ENCODE measurements at regions not wholly inside any gene's neighbourhood (a gene's known extent, or its start where the extent isn't known, plus 50 kb on each side); places are given as distances from the start of the nearest gene placed in this dataset.
"Not testable (repeated sequence)": the region's sequence is repeated elsewhere in the genome, so short reads cannot be mapped to it uniquely, and the experiment has no call there.

- ATAC-seq; H3K4me3 Mint-ChIP-seq; H3K36me3 ChIP-seq (ENCODE audit: control insufficient read depth, insufficient read depth, low read length); H3K27ac Mint-ChIP-seq; H3K36me3 Mint-ChIP-seq; H3K4me1 Mint-ChIP-seq; H3K27me3 ChIP-seq (ENCODE audit: control insufficient read depth, insufficient read depth, low read length); intact Hi-C loops (cut with micrococcal nuclease); H3K4me1 ChIP-seq (ENCODE audit: control insufficient read depth, insufficient read depth, low read length); DNase-seq; H3K27ac ChIP-seq (ENCODE audit: low read length); H3K27me3 Mint-ChIP-seq (ENCODE audit: low read depth in 2 of 2); H3K4me3 ChIP-seq (ENCODE audit: low read length); H3K9me3 ChIP-seq (ENCODE audit: control insufficient read depth, insufficient read depth, low read length): not testable (repeated sequence)
- 79% methylated on average over 9 of the region's 9 CpGs for WGBS (ENCODE audit: insufficient coverage)
- H3K9me3 Mint-ChIP-seq = peaks cover 15 to 22% of the 10 kb centered on the region in 2 donors
Measured at GRCh38 chr7:56328327-56328726, 212.1 kb upstream of the NUPR2 start.

GRCh38 chr7:56290548-56290947 is 174.3 kb upstream of the NUPR2 start:
- Mint-ChIP-seq H3K4me1 (no peaks in the 10 kb centered on the region), H3K27ac (no peak overlapping the region), H3K27me3 (ENCODE audit: low read depth in 2 of 2) (no peaks in the 10 kb centered on the region), H3K36me3 (no peaks in the 10 kb centered on the region), H3K4me3 (no peak overlapping the region), H3K9me3 (peaks cover 7 to 16% of the 10 kb centered on the region in 2 donors)
- TF ChIP-seq CTCF (IDR thresholded peaks at IDR 0.05) = no peak
- H3K9me3 ChIP-seq (ENCODE audit: control insufficient read depth, insufficient read depth, low read length) = peaks cover 3% of the 10 kb centered on the region
- H3K36me3 ChIP-seq (ENCODE audit: control insufficient read depth, insufficient read depth, low read length) = no peaks in the 10 kb centered on the region
- WGBS (ENCODE audit: insufficient coverage) = 84% methylated on average over 7 of the region's 7 CpGs
- intact Hi-C loops (cut with micrococcal nuclease) = no loop called here
- no peaks in the 10 kb centered on the region for H3K4me1 ChIP-seq (ENCODE audit: control insufficient read depth, insufficient read depth, low read length)
- H3K27ac ChIP-seq (ENCODE audit: low read length) = no peak overlapping the region
- ATAC-seq (no peak), DNase-seq (no peak)
- H3K4me3 ChIP-seq (ENCODE audit: low read length) = no peak overlapping the region
- H3K27me3 ChIP-seq (ENCODE audit: control insufficient read depth, insufficient read depth, low read length) = no peaks in the 10 kb centered on the region

GRCh38 chr7:56287429-56288138 is 171.4 kb upstream of the NUPR2 start:
- H3K27me3 ChIP-seq (ENCODE audit: control insufficient read depth, insufficient read depth, low read length) = no peaks in the 10 kb centered on the region
- no peak for ATAC-seq
- Mint-ChIP-seq H3K27ac (no peak overlapping the region), H3K4me3 (no peak overlapping the region), H3K36me3 (peaks cover 5% of the 10 kb centered on the region), H3K4me1 (no peaks in the 10 kb centered on the region), H3K27me3 (ENCODE audit: low read depth in 2 of 2) (no peaks in the 10 kb centered on the region), H3K9me3 (peaks cover 17 to 18% of the 10 kb centered on the region in 2 donors)
- 16% methylated on average over 57 of the region's 57 CpGs for WGBS (ENCODE audit: insufficient coverage)
- H3K36me3 ChIP-seq (ENCODE audit: control insufficient read depth, insufficient read depth, low read length) = no peaks in the 10 kb centered on the region
- intact Hi-C loops (cut with micrococcal nuclease) = no loop called here
- no peak for DNase-seq
- no peak overlapping the region for H3K4me3 ChIP-seq (ENCODE audit: low read length)
- H3K4me1 ChIP-seq (ENCODE audit: control insufficient read depth, insufficient read depth, low read length) = no peaks in the 10 kb centered on the region
- no peak overlapping the region for H3K27ac ChIP-seq (ENCODE audit: low read length)
- no peaks in the 10 kb centered on the region for H3K9me3 ChIP-seq (ENCODE audit: control insufficient read depth, insufficient read depth, low read length)
- no peak for TF ChIP-seq CTCF (IDR thresholded peaks at IDR 0.05)

GRCh38 chr7:56256108-56256507 is 139.9 kb upstream of the NUPR2 start:
- Mint-ChIP-seq H3K4me3 (no peak overlapping the region), H3K4me1 (no peaks in the 10 kb centered on the region), H3K27me3 (ENCODE audit: low read depth in 2 of 2) (no peaks in the 10 kb centered on the region), H3K9me3 (peaks cover 9 to 19% of the 10 kb centered on the region in 2 donors), H3K27ac (no peak overlapping the region), H3K36me3 (no peaks in the 10 kb centered on the region)
- WGBS (ENCODE audit: insufficient coverage) = 82% methylated on average over 7 of the region's 7 CpGs
- intact Hi-C loops (cut with micrococcal nuclease) = no loop called here
- DNase-seq (no peak), ATAC-seq (no peak)
- Histone ChIP-seq H3K27me3 (ENCODE audit: control insufficient read depth, insufficient read depth, low read length) (no peaks in the 10 kb centered on the region), H3K4me1 (ENCODE audit: control insufficient read depth, insufficient read depth, low read length) (no peaks in the 10 kb centered on the region), H3K4me3 (ENCODE audit: low read length) (no peak overlapping the region), H3K9me3 (ENCODE audit: control insufficient read depth, insufficient read depth, low read length) (peaks cover 6% of the 10 kb centered on the region), H3K36me3 (ENCODE audit: control insufficient read depth, insufficient read depth, low read length) (no peaks in the 10 kb centered on the region), H3K27ac (ENCODE audit: low read length) (no peak overlapping the region)
- TF ChIP-seq CTCF (IDR thresholded peaks at IDR 0.05) = no peak
